T-helper 9 cell (primary cell): ENCODE measurements at regions not wholly inside any gene's neighbourhood (a gene's known extent, or its start where the extent isn't known, plus 50 kb on each side); places are given as distances from the start of the nearest gene placed in this dataset.
"Not testable (repeated sequence)": the region's sequence is repeated elsewhere in the genome, so short reads cannot be mapped to it uniquely, and the experiment has no call there.

Source experiments
- DNase-seq: peaks from one replicate; pipeline ENCODE4 v3.0.0-alpha.2; 2020

GRCh38 chr3:118239253-118239652 lies 795.4 kb downstream of the IGSF11 start:
- DNase-seq: no peak

- DNase-seq: no peak
Measured at GRCh38 chr3:118244761-118245160, 789.9 kb downstream of the IGSF11 start.

GRCh38 chr3:118245312-118245711 lies 789.3 kb downstream of the IGSF11 start:
- DNase-seq: no peak

DNA sequence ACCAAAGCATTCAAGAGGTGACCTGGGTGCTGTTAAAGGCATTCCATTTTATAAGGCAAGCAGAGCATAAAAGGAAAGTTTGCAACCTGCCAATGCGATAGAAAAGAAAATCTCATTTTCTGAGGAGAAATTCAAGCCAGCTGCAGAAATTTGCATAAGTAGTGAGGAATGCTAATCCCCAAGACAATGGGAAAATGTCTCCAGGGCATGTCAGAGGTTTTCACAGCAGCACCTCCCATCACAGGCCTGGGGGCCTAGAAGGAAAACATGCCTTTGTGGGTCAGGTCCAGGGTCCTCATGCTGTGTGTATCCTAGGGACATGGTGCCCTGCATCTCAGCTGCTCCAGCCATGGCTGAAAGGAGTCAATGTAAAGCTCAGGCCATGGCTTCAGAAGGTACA lies 775.8 kb downstream of the IGSF11 start:
- not testable (repeated sequence) for DNase-seq

DNA sequence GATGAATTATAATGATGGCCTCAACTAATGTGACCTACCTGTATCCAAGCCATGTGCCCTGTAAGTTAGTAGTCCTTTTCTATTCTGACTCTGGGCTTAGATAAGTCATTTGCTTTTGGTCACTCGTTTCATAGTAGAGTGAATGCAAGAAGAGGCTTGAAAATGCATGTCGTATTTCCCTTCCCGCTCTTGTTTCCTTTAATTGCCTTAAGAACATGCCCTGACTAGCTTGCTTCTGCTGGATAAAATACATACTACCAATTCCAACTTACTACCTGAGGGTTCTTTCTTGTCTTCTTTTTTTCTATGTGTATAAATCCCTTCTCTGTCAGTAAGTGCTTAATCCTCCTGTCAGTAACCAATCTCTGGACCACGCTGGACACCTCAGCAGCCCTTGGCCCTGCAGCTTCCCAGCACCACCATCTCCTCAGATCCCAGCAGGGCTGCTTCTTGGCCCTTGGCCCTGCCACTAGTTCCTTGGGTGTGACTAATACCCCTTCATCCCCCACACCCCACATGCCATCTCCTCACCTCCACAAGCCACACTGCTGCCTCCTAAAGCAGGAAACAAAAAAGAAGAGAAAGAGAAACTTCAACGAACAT lies 771.7 kb downstream of the IGSF11 start:
- no peak for DNase-seq

DNA sequence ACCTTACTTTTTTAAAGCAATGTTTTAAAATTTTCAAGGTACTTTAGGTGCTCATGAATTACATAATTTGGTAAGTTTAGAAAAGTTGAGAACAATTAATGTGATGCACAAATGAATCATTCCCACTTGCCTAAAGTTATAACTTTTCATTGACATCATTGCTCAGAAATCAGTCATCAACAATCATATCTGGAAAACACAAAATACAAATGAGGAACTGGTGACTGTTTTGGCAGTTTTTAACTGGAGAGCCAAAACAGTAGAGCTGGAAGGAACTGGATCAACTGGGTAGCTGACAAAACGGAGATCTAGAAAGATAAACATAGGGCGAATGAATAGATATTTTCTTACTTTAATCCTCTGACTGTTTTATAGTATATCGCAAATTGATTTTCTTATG lies 767.1 kb downstream of the IGSF11 start:
- DNase-seq: no peak

- DNase-seq: no peak
Measured at GRCh38 chr3:118269537-118270125, 765.0 kb downstream of the IGSF11 start.

DNA sequence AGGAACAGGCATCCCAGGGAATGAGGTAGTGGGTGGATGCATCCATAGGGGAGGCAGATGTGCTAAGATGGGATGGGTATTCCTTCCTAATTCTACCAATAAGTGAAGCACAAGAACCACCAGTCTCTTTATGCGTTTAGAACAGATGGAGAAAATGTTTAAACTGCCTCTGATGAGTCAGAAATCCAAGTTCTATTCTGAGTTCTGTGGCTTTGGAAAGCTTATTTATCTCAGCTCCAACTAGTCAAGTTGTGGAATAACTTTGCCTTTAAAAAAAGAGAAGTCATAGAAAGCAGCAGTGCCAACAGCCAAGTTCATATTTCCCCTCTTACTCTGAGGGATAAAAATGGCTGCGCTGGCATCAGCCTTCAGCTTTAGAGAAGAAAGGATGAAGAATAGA lies 761.7 kb downstream of the IGSF11 start:
- no peak for DNase-seq

DNA sequence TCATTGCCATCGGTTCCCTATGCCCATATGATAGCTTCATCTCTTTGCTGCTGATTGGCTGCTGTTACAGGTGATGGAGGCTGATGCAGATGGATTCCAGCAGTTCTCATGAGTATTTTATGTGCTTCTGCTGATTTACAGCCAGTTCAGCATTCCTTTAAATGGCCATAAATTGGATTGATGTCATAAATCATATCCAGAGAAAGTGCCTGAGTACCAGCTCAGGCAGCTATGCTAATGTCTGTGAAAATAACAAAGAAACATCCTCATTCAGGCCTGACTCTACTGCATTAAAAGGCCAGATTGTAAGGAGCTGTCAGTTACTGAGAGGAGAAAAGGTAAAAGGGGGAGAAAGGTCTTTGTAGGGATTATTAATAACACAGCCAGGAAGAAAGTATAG lies 756.8 kb downstream of the IGSF11 start:
- DNase-seq: no peak

- DNase-seq: no peak
Measured at GRCh38 chr3:118292841-118293240, 741.8 kb downstream of the IGSF11 start.

GRCh38 chr3:118298133-118298532 lies 736.5 kb downstream of the IGSF11 start:
- DNase-seq: no peak

- DNase-seq: no peak
Measured at GRCh38 chr3:118304557-118304956, 730.1 kb downstream of the IGSF11 start.

DNA sequence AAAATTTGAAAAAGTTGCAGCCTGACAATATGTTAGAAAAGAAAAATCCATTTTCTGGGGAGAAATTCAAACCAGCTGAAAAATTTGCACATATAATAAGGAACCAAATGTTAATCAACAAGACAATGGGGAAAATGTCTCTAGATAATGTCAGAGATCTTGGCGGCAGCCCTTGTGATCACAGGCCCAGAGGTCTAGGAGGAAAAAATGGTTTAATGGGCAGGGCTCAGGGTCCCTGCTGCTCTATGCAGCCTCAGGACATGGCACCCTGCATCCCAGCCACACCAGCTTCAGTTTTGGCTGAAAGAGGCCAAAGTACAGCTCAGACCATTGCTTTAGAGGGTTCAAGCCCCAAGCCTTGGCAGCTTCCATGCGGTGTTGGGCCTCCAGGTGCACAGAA lies 701.9 kb downstream of the IGSF11 start:
- DNase-seq: no peak

- DNase-seq: no peak
Measured at GRCh38 chr3:118337649-118338048, 697.0 kb downstream of the IGSF11 start.

- DNase-seq: no peak
Measured at GRCh38 chr3:118347396-118348168, 687.1 kb downstream of the IGSF11 start.

- DNase-seq: no peak
Measured at GRCh38 chr3:118348169-118348557, 686.5 kb downstream of the IGSF11 start.

GRCh38 chr3:118354556-118354955 lies 680.1 kb downstream of the IGSF11 start:
- DNase-seq: no peak

GRCh38 chr3:118369892-118370491 lies 664.7 kb downstream of the IGSF11 start:
- no peak for DNase-seq

DNA sequence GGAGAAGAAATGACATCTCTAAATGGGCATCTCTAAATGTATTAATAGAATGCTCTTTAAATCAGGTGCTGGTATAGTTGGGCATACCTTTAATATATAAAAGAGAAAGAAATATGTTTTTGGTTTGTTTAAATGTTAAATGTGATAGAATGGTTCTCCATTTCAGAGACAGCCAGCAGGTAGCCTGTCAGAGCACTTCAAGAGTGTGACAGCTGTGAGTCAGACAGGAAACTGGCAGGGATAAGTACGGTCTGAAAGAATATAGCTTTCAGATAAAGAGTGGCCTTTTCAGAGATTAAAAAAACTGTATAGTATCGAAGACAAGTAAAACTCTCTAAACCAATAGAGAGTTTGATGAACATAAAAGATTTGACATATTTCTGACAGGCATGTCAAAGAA lies 654.1 kb downstream of the IGSF11 start:
- DNase-seq: no peak

GRCh38 chr3:118396491-118396890 lies 638.2 kb downstream of the IGSF11 start:
- DNase-seq: no peak

DNA sequence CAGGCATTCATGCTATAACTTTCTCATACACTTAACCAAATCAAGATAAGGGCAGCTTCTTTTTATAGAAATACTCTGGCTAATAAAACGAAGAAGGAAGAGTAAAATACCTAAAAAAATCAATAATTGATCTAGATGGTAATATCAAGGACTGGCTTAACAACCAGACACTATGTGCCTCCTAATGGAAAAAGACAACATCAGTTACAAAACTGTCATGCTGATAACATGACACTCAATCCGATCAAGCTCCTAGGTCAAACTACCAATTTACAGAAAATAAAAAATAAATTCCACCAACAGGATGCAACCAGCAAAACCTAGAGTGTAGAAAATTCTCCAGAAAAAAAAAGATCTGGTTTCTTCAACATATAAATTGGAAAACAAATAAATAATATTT lies 634.6 kb downstream of the IGSF11 start:
- no peak for DNase-seq

DNA sequence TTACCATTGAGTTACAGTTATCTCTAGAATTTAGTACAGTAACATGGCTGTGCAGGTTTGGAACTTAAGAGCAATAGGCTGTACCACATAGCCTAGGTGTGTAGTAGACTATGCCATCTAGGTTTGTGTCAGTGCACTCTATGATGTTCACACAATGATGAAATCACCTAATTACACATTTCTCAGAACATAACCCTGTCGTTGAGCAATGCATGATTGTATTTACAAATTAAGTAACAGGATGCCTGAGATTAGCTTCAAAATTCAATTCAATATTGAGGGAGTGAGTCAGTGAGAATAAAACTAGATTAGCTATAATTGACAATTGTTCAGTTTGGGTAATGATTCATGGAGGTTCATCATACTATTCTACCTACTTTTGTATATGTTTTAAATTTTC lies 633.8 kb downstream of the IGSF11 start:
- no peak for DNase-seq

DNA sequence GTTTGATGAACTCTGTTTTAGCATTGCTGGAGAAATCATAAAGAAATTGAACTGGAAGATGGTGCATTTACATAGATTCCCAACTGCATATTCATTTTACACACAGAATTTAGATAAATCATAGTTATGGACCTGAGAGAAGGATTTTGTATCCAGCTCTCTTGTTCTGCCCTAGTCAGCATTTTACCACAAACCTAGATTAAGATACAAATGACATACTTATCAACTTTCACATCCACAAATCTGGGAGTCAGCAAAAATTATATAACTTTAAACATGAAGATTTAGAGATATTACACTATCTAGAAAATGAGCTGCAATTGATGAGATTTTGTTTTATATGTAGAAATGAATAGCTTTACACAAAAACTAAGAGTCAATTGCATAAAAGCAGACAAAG lies 632.8 kb downstream of the IGSF11 start:
- DNase-seq: no peak

DNA sequence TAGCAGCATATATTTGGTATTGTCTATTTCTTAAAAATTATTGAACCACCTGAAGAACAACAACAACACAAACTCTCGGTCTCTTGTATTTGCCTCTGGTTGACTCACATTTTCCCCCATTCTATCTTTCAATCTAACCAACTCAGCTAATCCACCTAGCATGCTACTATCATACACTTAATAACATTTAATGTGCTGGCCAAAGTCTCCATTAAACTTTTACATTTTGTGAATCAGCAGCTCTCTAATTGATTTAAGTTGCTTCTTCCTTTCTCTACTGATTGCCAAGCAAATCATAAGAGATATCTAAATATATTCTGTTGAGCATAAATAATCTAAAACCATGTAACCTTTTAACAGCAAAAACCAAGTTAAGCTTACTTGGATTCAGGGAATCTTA lies 631.7 kb downstream of the IGSF11 start:
- DNase-seq: no peak
